HG02943 (cell line): ENCODE measurements at regions not wholly inside any gene's neighbourhood (a gene's known extent, or its start where the extent isn't known, plus 50 kb on each side); places are given as distances from the start of the nearest gene placed in this dataset.

Source experiments
- ATAC-seq: cut with Tn5 transposase; IDR thresholded peaks from one replicate; pipeline ENCODE4 v1.9.1; 2021; ENCODE audit warnings: mild to moderate bottlenecking, low read depth, moderate library complexity; ENCODE audit not compliant: unreplicated experiment

GRCh38 chr3:28078536-28078935, 162.9 kb upstream of the CMC1 start:
- no peak for ATAC-seq

GRCh38 chr3:28080716-28081115, 160.7 kb upstream of the CMC1 start:
- ATAC-seq = no peak

- ATAC-seq = no peak
Measured at GRCh38 chr3:28081533-28081947, 159.9 kb upstream of the CMC1 start.

DNA sequence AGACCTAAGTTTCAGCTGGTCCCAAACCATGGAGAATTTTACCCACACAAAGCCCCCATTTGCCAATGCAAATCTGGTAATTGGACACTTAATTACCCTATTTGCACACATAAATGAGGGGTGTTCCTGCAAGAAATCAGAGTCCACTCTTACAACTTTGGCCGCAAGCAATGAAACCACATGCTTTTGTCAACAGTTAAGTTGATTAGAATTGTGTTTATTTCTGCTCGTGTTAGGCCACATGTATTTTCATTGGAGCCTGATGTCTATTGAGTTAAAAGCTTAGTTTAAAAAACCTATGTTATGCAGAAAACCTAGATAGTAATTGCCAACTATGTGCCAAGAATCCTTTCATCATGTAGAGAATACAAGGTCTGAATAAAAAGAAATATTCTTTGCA, 153.8 kb upstream of the CMC1 start:
- no peak for ATAC-seq

GRCh38 chr3:28088811-28089526, 152.4 kb upstream of the CMC1 start:
- no peak for ATAC-seq

DNA sequence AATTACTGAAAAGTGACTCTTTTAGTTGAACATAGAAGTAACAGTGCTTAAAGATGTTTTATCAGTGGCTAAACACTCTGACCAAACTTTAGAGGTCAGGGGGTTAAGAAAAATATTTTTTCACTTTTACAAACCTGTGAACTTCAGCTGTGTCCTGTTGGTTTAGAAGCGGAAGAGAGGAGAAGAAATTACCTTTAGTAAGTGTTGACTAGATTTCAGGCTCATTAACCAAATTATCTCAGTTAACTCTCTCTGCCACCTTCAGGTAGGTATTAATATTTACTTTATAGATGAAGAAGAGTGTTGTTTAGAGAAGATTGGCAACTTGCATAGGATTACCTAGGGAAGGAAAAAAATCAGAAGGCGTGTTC, 151.9 kb upstream of the CMC1 start:
- no peak for ATAC-seq

- ATAC-seq = no peak
Measured at GRCh38 chr3:28099296-28099695, 142.1 kb upstream of the CMC1 start.

DNA sequence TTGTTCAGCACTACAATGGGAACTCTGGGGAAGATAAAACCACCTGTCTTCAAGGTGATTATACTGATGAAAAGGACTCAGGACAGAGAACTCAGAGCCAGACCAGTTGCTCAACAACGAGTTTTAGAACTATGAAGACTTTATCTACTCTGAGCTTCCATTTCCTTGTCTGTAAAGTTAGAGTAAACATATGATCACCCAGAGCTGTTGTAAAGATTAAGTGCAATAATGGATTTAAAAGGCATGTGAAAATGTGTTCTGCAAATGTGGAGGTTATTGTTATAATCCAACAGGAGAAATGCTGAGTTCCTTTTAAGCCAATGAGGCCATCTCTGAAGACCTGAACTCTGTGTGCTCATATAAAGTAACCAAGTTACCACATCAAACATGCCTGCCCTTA, 139.7 kb upstream of the CMC1 start:
- no peak for ATAC-seq

GRCh38 chr3:28103861-28104260, 137.6 kb upstream of the CMC1 start:
- ATAC-seq = no peak

DNA sequence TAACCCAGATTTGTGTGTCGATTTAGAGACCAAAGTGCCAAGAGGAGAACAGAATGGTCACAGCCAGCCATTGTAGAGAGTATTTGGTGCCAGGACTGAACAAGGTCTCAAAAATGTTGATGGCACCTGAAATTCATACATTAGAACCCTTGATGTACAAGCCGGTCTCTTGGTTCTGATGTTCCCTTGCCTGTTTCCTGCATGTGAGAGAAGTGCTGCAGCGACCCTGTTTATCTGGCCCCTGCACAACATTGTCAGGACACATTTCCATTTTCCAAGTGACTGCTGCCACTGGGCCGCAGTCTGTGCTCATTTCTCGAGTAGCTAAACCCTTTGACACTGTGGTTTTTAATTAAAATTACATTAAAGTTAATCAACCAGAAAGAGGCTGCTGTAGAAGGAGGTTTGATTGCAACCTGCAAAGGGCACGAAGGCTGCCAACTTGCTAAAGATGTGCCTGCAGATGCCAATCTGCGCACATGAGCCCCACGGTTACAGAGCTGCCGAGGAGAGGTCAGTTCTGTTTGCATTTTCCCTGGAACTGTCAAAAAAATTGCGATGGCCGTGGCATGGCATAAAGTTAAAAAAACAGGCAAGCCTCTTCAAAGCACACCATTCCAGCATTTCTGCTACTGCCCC, 136.4 kb upstream of the CMC1 start:
- ATAC-seq = no peak

DNA sequence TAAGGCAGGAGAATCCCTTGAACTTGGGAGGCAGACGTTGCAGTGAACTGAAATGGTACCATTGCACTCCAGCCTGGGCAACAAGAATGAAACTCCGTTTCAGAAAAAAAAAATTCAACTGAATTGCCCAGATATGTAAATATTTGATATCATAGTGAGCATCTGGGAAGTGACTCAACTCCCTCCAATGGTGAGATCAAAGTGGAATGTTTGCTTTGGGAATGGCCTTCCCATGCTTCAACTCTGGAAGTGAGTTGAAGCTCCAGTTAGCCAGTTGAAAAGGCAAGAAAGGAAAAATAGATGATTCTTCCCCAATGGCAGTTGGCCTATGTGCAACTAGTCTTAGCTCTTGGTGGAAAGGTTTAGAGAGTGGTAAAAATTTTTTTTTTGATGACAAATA, 131.6 kb upstream of the CMC1 start:
- ATAC-seq = no peak

DNA sequence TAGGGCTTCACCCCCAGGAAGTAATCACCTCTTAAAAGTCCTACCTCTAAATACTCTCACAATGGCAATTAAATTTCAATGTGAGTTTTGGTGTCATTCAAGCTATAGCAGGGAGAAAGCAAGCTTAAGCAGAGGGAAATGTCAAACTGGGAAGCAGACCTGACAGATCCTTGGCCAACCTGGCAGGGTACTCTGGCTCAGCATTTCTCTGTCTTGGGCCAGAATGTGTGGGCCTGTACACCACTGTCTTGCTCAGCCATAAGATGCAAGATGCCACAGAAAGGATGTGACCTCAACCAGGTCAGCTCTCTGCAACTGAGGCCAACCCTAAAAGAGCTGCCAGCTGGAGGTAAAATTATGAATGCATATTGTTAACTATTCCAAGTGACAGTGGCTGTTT, 130.6 kb upstream of the CMC1 start:
- no peak for ATAC-seq

GRCh38 chr3:28114893-28115292, 126.5 kb upstream of the CMC1 start:
- no peak for ATAC-seq

DNA sequence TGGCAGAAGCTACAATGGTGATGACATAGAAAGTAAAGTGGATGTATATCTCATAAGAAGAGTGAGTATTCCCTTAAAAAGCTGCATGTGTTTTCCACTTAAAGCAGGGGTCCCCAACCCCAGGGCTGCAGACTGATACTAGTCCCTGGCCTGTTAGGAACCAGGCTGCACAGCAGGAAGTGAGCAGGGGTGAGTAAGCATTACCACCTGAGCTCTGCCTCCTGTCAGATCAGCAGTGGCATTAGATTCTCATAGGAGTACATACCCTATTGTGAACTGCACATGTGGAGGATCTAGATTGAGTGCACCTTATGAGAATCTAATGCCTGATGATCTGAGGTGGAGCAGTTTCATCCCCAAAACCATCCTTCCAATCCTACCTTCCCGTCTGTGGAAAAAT, 126.1 kb upstream of the CMC1 start:
- ATAC-seq = no peak

DNA sequence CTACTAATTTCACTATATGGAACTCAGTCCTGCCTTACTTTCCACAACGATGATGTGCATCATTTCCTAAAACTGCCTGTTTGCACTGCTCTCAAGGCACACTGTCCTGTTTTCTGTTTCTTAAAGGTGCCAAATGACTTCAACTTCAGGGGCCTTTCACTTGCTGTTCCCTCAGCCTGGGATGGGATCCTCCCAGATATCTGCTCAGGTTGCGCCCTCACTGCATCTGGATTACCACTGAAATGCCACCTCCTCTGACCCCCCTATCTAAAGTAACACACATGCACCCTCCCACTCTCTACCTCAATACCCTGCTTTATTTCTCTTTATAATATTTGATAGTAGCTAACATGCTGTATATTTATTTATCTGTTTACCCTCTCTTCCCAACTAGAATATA, 123.8 kb upstream of the CMC1 start:
- no peak for ATAC-seq

DNA sequence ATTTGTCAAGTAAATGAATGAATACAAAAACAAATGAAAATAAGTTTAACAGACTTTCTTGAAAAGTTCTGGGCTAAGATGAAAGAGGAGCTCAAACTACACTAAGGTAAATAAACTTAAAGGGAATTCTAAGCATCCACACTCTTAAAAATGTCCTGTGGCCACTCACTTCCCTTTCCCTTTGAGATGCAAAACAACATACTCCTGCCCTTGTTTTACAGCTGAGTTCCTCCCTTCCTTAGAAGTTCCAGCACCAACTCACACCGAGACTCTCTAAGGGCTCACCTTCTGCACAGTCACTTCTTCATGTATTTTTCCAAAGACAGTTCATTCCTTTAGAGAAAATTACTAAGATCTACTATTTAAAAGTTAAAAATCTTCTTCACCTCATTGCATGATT, 123.3 kb upstream of the CMC1 start:
- no peak for ATAC-seq

DNA sequence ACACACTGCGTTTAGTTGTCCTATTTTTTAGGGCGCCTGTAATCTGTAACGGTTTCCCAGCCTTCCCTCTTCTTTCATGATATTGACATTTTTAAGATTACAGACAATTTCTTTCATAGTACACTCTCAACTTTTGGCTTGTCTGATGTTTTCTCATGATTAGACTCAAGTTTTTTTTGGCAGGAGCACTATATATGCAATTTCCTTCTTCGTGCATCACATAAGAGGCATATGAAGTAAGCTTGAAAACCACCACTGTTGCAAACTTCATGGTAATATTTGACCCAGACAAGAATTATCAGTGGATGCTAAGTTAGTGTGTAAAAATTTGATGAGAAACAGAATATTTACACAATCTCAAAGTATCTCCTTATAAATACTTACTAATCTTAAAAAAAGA, 119.2 kb upstream of the CMC1 start:
- ATAC-seq = no peak

DNA sequence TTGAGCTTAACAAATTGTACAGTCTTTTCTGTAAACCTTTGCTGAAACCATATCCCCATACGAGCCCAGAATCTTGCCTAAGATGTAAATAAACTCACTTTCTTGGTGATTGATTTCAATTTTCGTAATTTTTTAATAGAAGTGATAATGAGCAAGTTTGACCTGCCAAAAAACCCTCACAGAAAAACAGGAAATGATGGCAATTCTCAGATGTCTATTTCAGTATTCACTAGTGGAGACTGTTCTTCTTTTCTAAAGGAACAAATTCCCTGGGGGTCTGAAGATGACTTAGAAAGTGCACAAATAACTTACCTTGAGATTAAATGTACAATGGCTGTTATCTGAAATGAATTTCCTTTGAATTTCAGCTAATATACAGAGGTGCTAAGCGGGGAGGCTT, 116.5 kb upstream of the CMC1 start:
- ATAC-seq = no peak

DNA sequence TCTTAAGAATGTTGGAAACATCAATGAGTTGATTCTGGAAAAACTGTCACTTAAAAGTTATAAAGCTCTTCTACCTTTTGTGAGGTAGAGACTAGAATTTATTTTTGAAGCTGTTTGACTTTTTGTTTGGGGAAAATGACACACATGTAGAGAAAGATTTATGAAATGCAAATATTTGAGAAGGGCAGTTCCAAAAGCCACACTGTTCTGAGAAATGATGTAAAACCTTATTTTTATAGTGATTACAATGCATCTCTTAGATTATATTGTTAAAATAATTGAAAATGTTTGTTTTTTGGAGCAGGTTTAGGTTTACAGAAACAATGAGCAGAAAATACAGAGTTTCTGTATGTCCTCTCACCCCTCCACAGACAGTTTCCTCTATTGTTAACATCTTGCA, 116.1 kb upstream of the CMC1 start:
- no peak for ATAC-seq

DNA sequence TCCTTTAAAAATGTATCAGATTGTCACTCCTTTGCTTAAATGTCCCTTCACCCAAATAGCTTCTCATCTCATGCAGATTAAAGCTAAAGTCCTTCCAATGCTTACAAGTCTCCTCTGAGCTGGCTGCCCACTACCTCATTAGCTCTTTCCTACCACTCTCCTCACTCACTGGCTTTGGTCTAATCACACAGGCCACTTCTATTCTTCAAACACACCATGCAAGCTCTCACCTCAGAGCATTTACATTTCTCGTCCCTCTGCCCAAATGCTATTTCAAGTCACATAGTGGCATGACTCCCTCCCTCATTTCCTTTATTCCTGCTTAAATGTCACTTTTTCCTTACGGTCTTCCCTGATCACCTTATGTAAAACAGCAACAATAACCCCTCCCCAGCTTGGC, 110.6 kb upstream of the CMC1 start:
- ATAC-seq = no peak

- no peak for ATAC-seq
Measured at GRCh38 chr3:28132941-28133340, 108.5 kb upstream of the CMC1 start.

DNA sequence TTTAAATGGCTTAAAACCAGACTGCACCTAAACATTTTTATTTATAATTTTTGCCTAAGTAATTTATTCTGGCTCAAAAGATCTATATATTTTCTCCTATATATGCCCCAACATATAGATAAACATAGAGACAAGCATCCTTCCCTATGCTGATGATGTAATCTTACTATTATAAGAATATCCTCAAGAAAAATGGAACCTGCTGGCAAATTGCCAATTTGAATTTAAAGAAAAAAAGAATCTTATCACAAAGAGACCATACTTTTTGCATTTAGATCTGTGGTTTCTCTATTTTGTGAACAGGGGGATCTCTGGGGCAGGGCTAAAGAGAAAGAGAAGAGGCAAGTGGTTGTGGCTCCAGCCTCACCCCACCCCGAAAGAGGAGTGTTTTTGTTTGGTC, 107.2 kb upstream of the CMC1 start:
- ATAC-seq = no peak
